Endometrial microvascular endothelial cells (primary cell): ENCODE measurements at regions not wholly inside any gene's neighbourhood (a gene's known extent, or its start where the extent isn't known, plus 50 kb on each side); places are given as distances from the start of the nearest gene placed in this dataset.

ENCODE experiments used
- in situ Hi-C: cut with HindIII; loops from 2 replicates; pipeline ENCODE4 v1.10.0; 2017; ENCODE audit warnings: low sequenced_read_pairs, low pct_unique_long_range_greater_than_20kb; ENCODE audit errors: inconsistent ontology term

- in situ Hi-C loops, result no loop called here
Observed at GRCh38 chr1:221165839-221166500, 286.7 kb downstream of the HLX start.

- in situ Hi-C loops, result no loop called here
Observed at GRCh38 chr1:221166559-221167318, 287.5 kb downstream of the HLX start.

- in situ Hi-C loops, result no loop called here
Observed at GRCh38 chr1:221169447-221169889, 290.2 kb downstream of the HLX start.

GRCh38 chr1:221170171-221170570, 290.9 kb downstream of the HLX start:
- in situ Hi-C loops, result no loop called here

GRCh38 chr1:221171768-221172167, 292.5 kb downstream of the HLX start:
- in situ Hi-C loops, result no loop called here

GRCh38 chr1:221172841-221173240, 293.6 kb downstream of the HLX start:
- in situ Hi-C loops, result no loop called here

- in situ Hi-C loops, result no loop called here
Observed at GRCh38 chr1:221174330-221174993, 295.2 kb downstream of the HLX start.

- in situ Hi-C loops, result no loop called here
Observed at GRCh38 chr1:221175249-221175648, 296.0 kb downstream of the HLX start.

- in situ Hi-C loops, result no loop called here
Observed at GRCh38 chr1:221180704-221181368, 301.6 kb downstream of the HLX start.

- in situ Hi-C loops, result no loop called here
Observed at GRCh38 chr1:221182791-221183533, 303.7 kb downstream of the HLX start.

GRCh38 chr1:221184131-221184794, 305.0 kb downstream of the HLX start:
- in situ Hi-C loops, result no loop called here

- in situ Hi-C loops, result no loop called here
Observed at GRCh38 chr1:221187174-221187573, 307.9 kb downstream of the HLX start.

GRCh38 chr1:221188458-221188857, 309.2 kb downstream of the HLX start:
- in situ Hi-C loops, result no loop called here

- in situ Hi-C loops, result no loop called here
Observed at GRCh38 chr1:221190249-221190648, 311.0 kb downstream of the HLX start.

GRCh38 chr1:221192055-221192454, 312.8 kb downstream of the HLX start:
- in situ Hi-C loops, result no loop called here

- in situ Hi-C loops, result no loop called here
Observed at GRCh38 chr1:221200464-221200863, 321.2 kb downstream of the HLX start.

- in situ Hi-C loops, result no loop called here
Observed at GRCh38 chr1:221201773-221202172, 322.5 kb downstream of the HLX start.
